ENCODE measurements at regions not wholly inside any gene's neighbourhood (a gene's known extent, or its start where the extent isn't known, plus 50 kb on each side); places are given as distances from the start of the nearest gene placed in this dataset.

GRCh38 chr9:36728651-36729520 lies 156.2 kb downstream of the MELK start:
- peak; percentile 39 for DNase-seq

DNA sequence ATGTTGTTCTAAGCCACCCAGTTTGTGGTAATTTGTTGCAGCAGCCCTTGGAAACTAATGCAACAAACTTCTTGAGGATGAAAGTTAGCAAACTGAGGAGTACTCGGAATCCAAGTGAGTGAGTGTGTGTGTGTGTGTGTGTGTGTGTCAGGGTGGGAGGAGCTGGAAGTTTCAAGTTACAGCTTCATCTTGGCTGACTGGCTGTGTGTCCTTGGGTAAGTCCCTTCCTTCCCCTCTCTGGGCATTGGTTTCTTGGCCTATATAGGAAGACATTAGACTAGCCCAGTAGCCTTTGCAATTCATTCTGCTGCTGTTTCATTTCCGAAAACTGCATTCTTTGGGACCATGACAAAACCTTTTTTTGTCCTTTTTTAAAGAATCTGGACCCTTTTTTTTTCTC lies 157.2 kb downstream of the MELK start:
- DNase-seq = no peak

DNA sequence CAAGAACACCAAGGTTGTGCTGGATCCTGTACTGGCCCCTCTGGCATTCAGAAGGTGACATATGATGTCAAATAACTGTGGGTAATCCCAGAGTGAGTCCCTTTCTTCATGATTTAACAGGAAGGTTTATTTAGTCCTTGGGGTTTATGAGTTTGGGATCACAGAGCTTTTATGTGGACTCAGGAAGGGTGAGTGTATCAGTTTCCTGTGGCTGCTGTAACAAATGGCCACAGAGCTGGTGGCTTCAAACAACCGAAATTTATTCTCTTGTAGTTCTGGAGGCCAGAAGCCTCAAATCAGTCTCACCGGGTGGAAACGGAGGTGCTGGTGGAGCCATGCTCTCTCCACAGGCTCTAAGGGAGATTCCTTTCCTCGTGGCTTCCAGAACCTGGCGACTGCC lies 157.7 kb downstream of the MELK start:
- no peak for DNase-seq

- no peak for DNase-seq
Observed at GRCh38 chr9:36731068-36731956, 158.6 kb downstream of the MELK start.

GRCh38 chr9:36734737-36735136 lies 162.0 kb downstream of the MELK start:
- DNase-seq = no peak

DNA sequence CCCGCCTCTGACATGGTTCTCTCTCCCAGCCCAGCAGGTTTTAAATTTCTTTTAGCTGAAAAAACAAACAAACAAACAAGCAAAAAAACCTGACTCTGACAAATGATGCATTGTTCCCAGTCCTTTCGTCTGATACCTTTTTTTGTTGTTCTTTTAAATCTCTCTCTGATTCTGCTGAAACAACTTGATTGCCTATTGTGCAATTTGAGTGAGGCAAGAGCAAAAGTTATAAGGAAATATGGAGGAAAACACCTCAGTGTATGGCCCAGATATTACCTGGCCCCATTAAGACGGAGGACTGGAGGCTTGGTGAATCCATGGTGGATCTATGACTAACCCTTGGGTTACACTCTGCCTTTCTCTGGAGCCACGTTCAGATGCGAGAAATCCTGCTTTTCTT lies 164.0 kb downstream of the MELK start:
- DNase-seq = no peak

DNA sequence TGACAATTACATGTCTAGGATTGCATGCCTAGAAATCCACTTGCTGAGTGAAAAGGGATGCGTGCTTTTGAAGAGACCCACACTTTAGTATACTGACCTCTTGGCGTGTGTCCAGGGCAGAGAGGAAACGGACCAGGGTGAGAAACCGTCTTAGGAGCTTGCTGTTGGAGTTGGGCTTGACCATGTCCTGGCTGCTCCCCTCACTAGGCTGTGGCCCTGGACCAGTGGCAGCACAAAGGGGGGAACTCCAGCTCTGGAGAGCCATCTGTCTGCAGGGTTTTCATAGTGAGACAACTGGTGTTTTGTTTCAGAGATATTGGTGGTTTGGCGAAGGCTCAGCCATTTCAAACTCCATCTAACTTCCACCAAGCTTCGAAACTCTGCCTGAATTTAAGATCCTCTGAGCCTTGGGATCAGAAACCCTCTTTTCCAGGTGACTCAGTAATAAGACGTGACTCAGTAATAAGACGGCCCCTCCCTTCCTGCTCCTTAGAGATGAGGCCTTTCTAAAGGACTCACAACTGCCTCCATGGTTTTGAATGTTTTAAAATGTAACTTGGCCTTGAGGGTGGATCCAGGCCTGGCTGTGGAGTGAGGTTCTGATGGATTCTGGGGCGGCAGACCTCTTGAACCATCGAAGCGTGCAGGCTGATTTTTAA lies 165.8 kb downstream of the MELK start:
- no peak for DNase-seq

GRCh38 chr9:36739373-36740116 lies 166.8 kb downstream of the MELK start:
- DNase-seq = no peak

DNA sequence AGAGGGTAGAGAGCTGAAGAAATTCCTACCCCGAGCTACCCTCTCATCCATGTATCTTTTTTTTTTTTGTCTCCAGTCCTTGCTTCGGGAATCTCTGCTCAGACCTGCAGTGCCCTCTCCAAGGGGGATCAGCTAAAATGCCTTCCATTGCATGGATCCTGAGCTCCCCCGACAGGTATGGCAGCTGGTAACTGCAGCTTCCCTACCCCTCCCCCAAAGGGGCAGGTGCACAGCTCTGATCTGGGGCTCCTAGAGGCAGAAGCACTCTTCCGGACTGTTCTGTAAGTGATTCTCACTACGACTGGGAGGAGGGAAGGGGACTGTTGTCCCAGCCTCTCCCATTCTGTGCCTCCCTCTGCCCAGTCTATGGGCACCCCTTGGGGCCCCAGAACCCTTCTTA lies 169.6 kb downstream of the MELK start:
- DNase-seq = no peak

DNA sequence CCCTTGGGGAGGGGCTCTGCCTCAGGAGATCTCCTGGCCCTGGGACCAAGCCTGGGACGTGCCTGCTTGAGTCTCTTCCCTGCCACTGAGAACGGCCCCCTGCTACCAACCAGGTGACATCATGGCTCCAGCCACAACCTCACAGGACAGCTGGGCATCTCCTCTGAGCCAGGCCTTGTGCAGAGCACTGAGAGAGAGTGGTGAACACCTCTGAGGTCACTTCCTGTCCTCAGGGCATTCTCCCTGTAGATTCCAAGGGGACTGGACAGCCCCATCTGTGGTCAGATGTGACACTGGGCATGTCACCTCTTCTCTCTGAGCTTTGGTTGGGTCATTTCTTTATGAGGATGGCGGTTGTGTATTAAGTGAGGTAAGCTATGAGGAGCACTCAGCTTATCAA lies 172.0 kb downstream of the MELK start:
- no peak for DNase-seq

- DNase-seq = no peak
Observed at GRCh38 chr9:36745977-36746376, 173.3 kb downstream of the MELK start.

DNA sequence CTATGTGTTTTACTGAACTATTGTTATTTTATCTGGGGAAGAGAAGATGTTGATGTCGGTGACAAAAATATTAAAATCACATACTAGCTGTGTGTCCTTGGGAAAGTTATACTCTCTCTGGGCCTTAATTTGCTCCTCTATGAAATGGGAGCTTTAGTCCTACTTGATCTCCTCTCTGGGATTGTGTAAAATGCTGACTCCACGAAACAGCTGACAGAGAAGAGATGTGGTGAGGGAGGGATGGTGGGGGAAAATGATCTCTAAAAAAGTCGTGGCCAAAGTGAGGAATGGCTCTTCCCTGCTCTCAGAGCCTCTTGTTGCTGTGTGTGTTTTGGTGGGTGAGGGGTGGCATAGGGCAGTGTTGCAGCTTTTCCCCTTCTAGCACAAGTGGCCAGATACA lies 173.7 kb downstream of the MELK start:
- no peak for DNase-seq

DNA sequence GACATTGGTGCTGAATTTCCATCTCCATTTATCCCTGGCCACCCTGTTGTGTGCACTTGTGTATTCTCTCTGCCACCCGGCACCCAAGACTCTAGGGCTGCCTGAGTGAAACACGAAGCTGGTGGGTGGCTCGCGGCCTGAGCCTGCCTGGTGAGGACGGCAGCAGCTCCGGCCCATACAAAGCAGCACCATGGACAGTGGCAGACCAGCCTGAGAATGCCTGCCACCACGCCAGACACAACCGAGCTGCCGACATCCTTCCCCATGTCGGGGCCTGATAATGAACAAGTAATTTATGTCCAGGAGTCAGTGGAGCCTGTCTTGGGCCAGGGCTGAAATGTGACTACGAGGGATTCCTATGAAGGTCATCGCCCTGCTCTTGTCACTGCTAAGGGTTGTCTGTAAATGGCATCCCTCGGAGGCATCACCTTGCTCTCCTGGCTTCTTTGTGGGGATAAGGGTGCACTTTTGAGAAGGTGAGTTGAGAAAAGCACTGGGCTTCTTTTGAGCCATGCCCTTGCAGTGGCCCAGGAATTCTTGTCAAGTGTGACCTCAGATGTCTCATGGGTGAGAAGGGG lies 175.7 kb downstream of the MELK start:
- DNase-seq = peak; percentile 62

DNA sequence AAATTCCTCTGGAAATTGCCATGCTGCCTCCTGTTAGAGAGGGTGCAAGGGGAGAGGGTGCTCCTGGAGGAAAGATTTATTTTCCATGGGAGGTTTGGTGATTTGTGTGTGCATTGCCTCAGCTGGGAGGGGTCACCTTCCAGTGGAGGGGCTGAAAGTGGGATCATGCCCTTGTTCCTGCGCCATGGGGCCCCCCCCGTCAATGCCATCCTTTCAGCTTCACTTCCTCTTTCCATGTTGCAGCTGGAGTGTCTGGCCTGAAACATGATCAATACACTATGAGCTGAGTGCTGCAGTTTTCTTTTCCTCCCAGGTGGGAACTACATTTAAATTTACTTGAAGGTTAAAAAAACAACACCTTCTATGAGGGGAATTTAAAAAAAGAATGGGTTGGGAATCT lies 176.8 kb downstream of the MELK start:
- no peak for DNase-seq

DNA sequence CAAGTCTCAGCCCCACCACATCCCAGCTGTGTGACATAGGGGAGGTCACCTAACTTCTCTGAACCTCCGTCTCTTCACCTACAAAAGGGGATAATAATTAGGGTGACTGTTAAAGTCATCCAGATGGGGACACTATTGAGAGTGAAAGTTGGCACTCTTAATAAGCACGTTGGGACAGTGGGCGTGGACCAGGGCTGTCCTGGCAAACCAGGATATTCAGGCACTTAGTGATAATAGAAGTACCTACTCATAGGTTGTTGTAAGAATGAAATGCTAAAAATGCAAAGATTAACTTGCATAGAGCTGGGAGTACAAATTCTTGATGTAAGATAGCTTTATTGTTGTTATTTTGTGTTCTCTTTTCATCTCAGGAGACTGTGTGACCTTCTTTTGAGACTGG lies 177.9 kb downstream of the MELK start:
- no peak for DNase-seq

- no peak for DNase-seq
Observed at GRCh38 chr9:36755019-36755418, 182.3 kb downstream of the MELK start.

DNA sequence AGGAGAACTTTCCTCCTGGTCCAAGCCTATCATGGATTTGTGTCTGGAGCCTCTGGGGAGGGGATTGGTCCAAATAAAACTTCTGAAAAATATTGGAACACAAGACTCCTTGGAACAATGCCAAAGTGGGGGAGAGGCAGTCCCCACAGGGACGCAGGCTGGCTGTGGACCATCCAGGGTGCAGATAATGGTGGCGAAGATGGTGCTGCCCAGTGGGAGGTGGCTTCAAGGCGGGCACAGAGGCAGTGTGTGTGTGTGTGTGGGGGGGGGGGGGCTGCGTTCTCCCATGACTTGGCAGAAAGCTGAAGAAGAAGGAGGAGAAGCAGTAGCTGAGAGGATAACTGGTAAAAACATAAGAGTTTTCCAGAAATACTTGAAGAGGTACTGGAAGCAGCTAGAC lies 186.4 kb downstream of the MELK start:
- DNase-seq = no peak

- no peak for DNase-seq
Observed at GRCh38 chr9:36759976-36760375, 187.3 kb downstream of the MELK start.

- DNase-seq = no peak
Observed at GRCh38 chr9:36760667-36761420, 188.1 kb downstream of the MELK start.

DNA sequence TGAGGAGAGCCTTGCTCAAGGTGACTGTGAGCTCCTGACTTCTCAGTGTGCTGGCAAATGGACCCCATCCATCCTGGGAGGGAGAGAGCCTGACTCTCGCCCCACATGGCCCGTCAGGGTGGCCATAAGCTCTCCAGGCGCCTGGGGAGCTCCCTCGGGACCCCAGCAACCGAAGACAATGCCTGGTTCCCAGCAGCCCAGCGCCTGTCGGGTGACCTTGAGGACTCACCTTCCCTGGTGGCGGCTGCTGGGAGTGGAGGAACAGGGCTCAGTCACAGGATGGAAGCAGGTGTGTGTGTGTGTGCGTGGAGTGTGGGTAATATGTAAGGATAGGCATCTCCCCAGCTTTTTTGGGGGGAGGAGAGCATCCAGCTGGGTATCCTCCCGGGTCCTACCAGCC lies 190.3 kb downstream of the MELK start:
- no peak for DNase-seq

DNA sequence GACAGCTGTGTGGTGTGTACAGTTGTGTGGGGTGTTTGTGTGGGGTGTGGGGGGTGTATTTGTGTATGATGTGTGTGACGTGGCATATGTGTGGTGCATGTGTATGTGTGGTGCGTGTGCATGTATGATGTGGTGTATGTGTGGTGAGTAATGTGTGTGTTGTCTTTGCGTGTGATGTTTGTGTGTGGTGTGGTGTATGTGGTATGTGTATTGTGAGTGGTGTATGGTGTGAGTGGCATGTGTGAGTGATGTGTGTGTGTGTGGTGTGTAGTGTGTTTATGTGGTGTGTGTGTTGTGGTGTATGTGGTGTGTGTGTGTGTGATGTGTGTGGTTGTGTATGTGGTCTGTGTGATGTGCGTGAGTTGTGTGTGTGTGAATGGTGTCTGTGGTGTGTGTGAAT lies 191.1 kb downstream of the MELK start:
- no peak for DNase-seq

All from right hindlimb (tissue), 1 donor.